ENCODE measurements at regions not wholly inside any gene's neighbourhood (a gene's known extent, or its start where the extent isn't known, plus 50 kb on each side); places are given as distances from the start of the nearest gene placed in this dataset.

GRCh38 chr12:24011927-24012507, 62.5 kb upstream of the SOX5 start:
- no peak for TF ChIP-seq CTCF (IDR thresholded peaks at IDR 0.05; ENCODE audit: insufficient read depth, low read depth, low read length)
- no peak for TF ChIP-seq EZH2 (IDR thresholded peaks at IDR 0.05; ENCODE audit: insufficient read depth, low read length)
